ENCODE measurements at regions not wholly inside any gene's neighbourhood (a gene's known extent, or its start where the extent isn't known, plus 50 kb on each side); places are given as distances from the start of the nearest gene placed in this dataset.

- DNase-seq: no peak
Observed at GRCh38 chr18:44089732-44090131, 591.0 kb upstream of the SETBP1 start.

GRCh38 chr18:44090453-44090852 is 590.2 kb upstream of the SETBP1 start:
- DNase-seq: no peak

- no peak for DNase-seq
Observed at GRCh38 chr18:44093253-44093652, 587.4 kb upstream of the SETBP1 start.

- no peak for DNase-seq
Observed at GRCh38 chr18:44096016-44096415, 584.7 kb upstream of the SETBP1 start.

- DNase-seq: peak in 1 of 3 donors; percentile 0
Observed at GRCh38 chr18:44098551-44099098, 582.1 kb upstream of the SETBP1 start.

- no peak for DNase-seq
Observed at GRCh38 chr18:44107187-44107586, 573.5 kb upstream of the SETBP1 start.

GRCh38 chr18:44111337-44111736 is 569.4 kb upstream of the SETBP1 start:
- DNase-seq: no peak

- DNase-seq: no peak
Observed at GRCh38 chr18:44117821-44118220, 562.9 kb upstream of the SETBP1 start.

GRCh38 chr18:44119607-44120006 is 561.1 kb upstream of the SETBP1 start:
- no peak for DNase-seq

GRCh38 chr18:44123743-44124142 is 556.9 kb upstream of the SETBP1 start:
- DNase-seq: no peak

- no peak for DNase-seq
Observed at GRCh38 chr18:44125446-44125845, 555.2 kb upstream of the SETBP1 start.

- no peak for DNase-seq
Observed at GRCh38 chr18:44126598-44126997, 554.1 kb upstream of the SETBP1 start.

GRCh38 chr18:44128365-44128764 is 552.3 kb upstream of the SETBP1 start:
- DNase-seq: peak in 1 of 3 donors; percentile 2

- DNase-seq: peak; percentile 19 to 26 (median 20)
Observed at GRCh38 chr18:44130376-44130942, 550.2 kb upstream of the SETBP1 start.

- DNase-seq: no peak
Observed at GRCh38 chr18:44133483-44133882, 547.2 kb upstream of the SETBP1 start.

GRCh38 chr18:44134447-44134846 is 546.2 kb upstream of the SETBP1 start:
- no peak for DNase-seq

- DNase-seq: no peak
Observed at GRCh38 chr18:44135741-44136140, 544.9 kb upstream of the SETBP1 start.

- no peak for DNase-seq
Observed at GRCh38 chr18:44136326-44136725, 544.4 kb upstream of the SETBP1 start.

- no peak for DNase-seq
Observed at GRCh38 chr18:44143072-44143471, 537.6 kb upstream of the SETBP1 start.

GRCh38 chr18:44149706-44150105 is 531.0 kb upstream of the SETBP1 start:
- DNase-seq: peak; percentile 30 to 53 (median 36)

GRCh38 chr18:44153981-44154380 is 526.7 kb upstream of the SETBP1 start:
- DNase-seq: no peak

GRCh38 chr18:44156126-44156525 is 524.6 kb upstream of the SETBP1 start:
- no peak for DNase-seq

GRCh38 chr18:44156776-44157335 is 523.8 kb upstream of the SETBP1 start:
- no peak for DNase-seq

GRCh38 chr18:44170208-44170880 is 510.3 kb upstream of the SETBP1 start:
- no peak for DNase-seq

Data from suppressor macrophage treated with lipopolysaccharide for 1 hour (primary cell).